ENCODE measurements at regions not wholly inside any gene's neighbourhood (a gene's known extent, or its start where the extent isn't known, plus 50 kb on each side); places are given as distances from the start of the nearest gene placed in this dataset.

GRCh38 chr11:19345848-19346681 is 105.3 kb upstream of the E2F8 start:
- Histone ChIP-seq H3K4me1 (peaks cover 0 to 26% (median 11%) of the 10 kb centered on the region in 3 donors), H3K4me3 (peak overlapping the region in 1 of 2 donors; percentile 52), H3K9me3 (no peaks in the 10 kb centered on the region), H3K27me3 (peaks cover 96% of the 10 kb centered on the region), H3K27ac (no peak overlapping the region), H3K36me3 (no peaks in the 10 kb centered on the region)
- TF ChIP-seq POLR2AphosphoS5 (IDR thresholded peaks at IDR 0.05) (no peak), CTCF (IDR thresholded peaks at IDR 0.05) (no peak), EP300 (IDR thresholded peaks at IDR 0.05) (no peak), POLR2A (IDR thresholded peaks at IDR 0.05) (no peak)
- 8 to 10% methylated on average over 12 to 18 of the region's 54 CpGs for WGBS, 2 donors (ENCODE audit: low coverage in 1 of 2)
- ATAC-seq = peak; percentile 46

GRCh38 chr11:19345519-19345847 is 104.7 kb upstream of the E2F8 start:
- Histone ChIP-seq H3K27me3 (peaks cover 95% of the 10 kb centered on the region), H3K27ac (no peak overlapping the region), H3K4me3 (peak overlapping the region in 1 of 2 donors; percentile 52), H3K4me1 (peaks cover 0 to 26% (median 11%) of the 10 kb centered on the region in 3 donors), H3K9me3 (no peaks in the 10 kb centered on the region), H3K36me3 (no peaks in the 10 kb centered on the region)
- TF ChIP-seq POLR2A (IDR thresholded peaks at IDR 0.05) = no peak
- no peak for TF ChIP-seq CTCF (IDR thresholded peaks at IDR 0.05)
- TF ChIP-seq EP300 (IDR thresholded peaks at IDR 0.05) = no peak
- TF ChIP-seq POLR2AphosphoS5 (IDR thresholded peaks at IDR 0.05) = no peak
- peak; percentile 48 for ATAC-seq
- WGBS, 2 donors (ENCODE audit: low coverage in 1 of 2) = 2% methylated on average over 9 of the region's 30 CpGs; no CpG with 5 or more reads in 1 of the 2 donors

GRCh38 chr11:19344661-19345518 is 104.1 kb upstream of the E2F8 start:
- ATAC-seq = peak; percentile 36
- TF ChIP-seq EP300 (IDR thresholded peaks at IDR 0.05) (no peak), POLR2AphosphoS5 (IDR thresholded peaks at IDR 0.05) (no peak), CTCF (IDR thresholded peaks at IDR 0.05) (no peak), POLR2A (IDR thresholded peaks at IDR 0.05) (no peak)
- WGBS, 2 donors (ENCODE audit: low coverage in 1 of 2) = 7 to 11% methylated on average over 2 to 24 of the region's 44 CpGs
- Histone ChIP-seq H3K36me3 (no peaks in the 10 kb centered on the region), H3K27me3 (peaks cover 89% of the 10 kb centered on the region), H3K4me1 (peaks cover 0 to 26% (median 11%) of the 10 kb centered on the region in 3 donors), H3K9me3 (no peaks in the 10 kb centered on the region), H3K27ac (no peak overlapping the region), H3K4me3 (peak overlapping the region in 1 of 2 donors; percentile 52)

- Histone ChIP-seq H3K36me3 (no peaks in the 10 kb centered on the region), H3K9me3 (no peaks in the 10 kb centered on the region), H3K27me3 (peaks cover 83% of the 10 kb centered on the region), H3K27ac (no peak overlapping the region), H3K4me3 (no peak overlapping the region), H3K4me1 (peaks cover 0 to 24% (median 11%) of the 10 kb centered on the region in 3 donors)
- no peak for TF ChIP-seq POLR2A (IDR thresholded peaks at IDR 0.05)
- TF ChIP-seq CTCF (IDR thresholded peaks at IDR 0.05) = no peak
- TF ChIP-seq EP300 (IDR thresholded peaks at IDR 0.05) = no peak
- no peak for TF ChIP-seq POLR2AphosphoS5 (IDR thresholded peaks at IDR 0.05)
- no peak for ATAC-seq
- 88 to 89% methylated on average over 1 of the region's 1 CpG for WGBS, 2 donors (ENCODE audit: low coverage in 1 of 2)
Measured at GRCh38 chr11:19342036-19342435, 101.3 kb upstream of the E2F8 start.

Data from gastroesophageal sphincter (tissue), 4 donors.